HG03095 (cell line): ENCODE measurements at regions not wholly inside any gene's neighbourhood (a gene's known extent, or its start where the extent isn't known, plus 50 kb on each side); places are given as distances from the start of the nearest gene placed in this dataset.

Source experiments
- ATAC-seq: cut with Tn5 transposase; IDR thresholded peaks from one replicate; pipeline ENCODE4 v1.9.1; 2021; ENCODE audit warnings: moderate library complexity; ENCODE audit not compliant: unreplicated experiment

DNA sequence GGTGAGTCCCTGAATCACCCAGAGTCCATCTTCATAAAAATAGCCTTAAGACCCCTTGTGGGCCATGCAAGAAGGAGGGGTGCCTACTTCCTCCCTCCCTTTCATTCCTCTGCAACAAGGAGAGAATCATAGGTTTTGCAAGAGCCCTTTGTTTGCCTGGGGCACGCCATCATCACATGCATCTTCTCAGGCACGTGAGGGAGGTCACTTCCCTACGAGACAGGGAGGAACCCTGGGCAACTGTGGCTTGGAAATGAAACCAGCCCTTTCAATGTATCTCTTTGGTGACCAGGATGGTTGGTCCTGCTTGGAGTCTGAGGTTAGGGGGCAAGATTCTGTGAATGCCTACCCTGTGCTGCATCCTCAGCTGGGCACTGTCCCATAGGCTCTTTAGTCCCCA lies 194.8 kb downstream of the MAFB start:
- no peak for ATAC-seq

DNA sequence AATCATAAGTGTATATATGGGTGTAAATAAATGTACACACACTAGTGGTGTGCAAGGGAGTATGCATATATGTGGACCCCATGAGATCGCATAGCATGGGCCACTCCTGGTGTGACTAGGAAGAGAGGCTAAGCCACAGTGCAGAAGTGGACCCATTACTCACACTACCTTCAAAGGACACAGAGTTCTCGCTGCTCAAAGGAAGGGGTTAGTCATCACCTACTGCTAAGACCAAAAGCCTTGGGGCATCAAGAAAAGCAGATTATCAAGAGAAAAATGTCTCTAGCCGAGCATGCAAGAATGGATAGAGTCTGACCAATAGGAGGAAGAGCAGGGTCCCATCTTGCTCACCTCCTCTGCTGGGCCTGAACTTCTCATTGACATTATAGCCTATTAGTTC lies 195.5 kb downstream of the MAFB start:
- ATAC-seq: no peak

DNA sequence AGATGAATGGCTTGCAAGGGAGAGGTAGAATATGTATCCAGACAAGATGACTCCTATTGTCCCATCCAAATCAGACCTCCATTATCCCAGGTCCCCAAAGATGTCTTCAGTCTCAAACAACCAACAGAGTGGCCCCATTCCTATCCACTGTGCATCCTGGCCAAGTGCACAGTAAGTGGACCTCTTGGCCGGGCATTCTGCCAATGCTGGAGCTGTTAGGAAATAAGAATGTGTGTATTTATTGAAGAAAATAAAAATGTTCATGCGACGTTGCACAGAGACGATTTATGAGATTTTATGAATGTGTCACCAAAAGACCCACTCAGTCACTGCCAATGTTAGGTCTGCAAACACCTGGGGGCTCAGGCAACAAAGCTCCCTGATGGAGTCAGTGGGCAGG lies 196.0 kb downstream of the MAFB start:
- no peak for ATAC-seq

GRCh38 chr20:40491009-40491590 lies 197.9 kb downstream of the MAFB start:
- no peak for ATAC-seq

DNA sequence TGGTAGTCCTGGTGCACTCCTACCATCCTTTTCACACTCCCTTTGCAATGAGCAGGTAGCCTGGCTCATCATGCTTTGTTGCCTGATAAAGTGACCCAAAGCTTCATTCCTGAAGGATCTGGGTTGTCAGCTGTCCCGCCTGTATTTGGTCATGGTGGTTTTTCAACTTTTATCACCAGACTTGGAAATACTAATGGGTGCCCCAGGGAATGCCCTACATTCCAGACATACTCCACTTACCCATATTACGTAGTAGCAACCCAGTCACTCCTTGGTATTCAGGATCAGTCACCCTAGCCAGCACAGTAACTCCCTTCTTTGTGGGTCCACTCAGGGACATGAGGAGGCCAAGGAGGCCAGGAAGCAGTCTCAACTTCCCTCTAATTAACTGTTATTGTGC lies 199.2 kb downstream of the MAFB start:
- no peak for ATAC-seq

DNA sequence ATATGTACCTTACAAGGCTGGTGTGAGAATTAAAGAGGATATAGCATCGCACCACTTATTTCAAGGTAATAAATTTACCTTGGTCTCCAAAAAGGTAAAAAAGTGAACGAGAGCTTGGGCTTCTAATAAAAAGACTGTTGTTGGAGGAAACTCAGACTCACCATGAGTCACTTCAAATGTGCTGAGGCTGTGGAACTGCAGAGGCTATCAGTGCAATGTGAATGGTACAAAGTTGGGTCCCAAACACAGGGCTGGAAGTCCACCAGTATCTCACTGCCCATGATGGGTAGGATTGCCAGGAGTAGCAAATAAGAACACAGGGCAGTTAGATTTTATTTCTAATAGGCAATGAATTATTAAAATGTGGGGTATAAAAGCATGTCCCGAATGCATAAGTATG lies 200.6 kb downstream of the MAFB start:
- ATAC-seq: no peak

DNA sequence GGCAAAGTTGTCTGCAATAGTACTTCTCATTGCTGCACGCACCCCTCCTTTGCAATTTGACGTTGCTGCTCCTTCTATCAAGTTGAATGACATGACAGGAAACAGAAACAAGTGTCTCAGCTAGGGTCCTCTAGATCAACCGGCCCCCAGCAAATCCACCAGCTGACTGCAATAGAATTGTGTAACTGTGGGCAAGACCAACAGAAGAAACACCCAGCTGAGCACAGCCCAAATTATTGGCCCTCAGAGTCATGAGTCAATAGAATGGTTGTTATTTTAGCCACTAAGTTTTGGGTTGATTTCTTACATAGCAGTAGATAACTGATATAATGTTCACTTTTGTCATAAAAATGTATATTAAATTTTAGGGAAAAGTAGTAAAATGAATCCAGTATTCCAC lies 202.7 kb downstream of the MAFB start:
- no peak for ATAC-seq

- ATAC-seq: no peak
Measured at GRCh38 chr20:40481743-40482458, 207.1 kb downstream of the MAFB start.

- ATAC-seq: no peak
Measured at GRCh38 chr20:40481337-40481736, 207.7 kb downstream of the MAFB start.

- ATAC-seq: no peak
Measured at GRCh38 chr20:40477805-40478204, 211.2 kb downstream of the MAFB start.

- no peak for ATAC-seq
Measured at GRCh38 chr20:40476461-40476860, 212.6 kb downstream of the MAFB start.

DNA sequence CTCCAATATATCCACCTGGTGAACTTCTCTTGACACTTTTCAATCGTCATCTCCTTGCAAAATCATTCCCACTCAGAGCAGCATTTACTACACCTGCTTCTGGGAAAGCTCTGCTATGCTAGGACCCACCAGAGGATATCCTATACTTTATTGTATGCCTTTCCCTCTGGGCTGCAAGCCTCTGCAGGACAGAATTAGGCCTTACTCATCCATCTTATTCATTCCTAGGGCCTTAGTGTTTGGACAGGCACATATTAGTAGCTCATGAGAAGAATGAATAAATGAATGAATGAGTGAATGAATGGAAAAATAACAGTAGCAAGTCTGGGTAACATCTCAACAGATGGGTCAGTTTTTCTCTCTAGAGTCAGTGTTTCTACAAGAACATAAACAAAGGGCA lies 216.1 kb downstream of the MAFB start:
- no peak for ATAC-seq

- ATAC-seq: no peak
Measured at GRCh38 chr20:40471261-40471629, 217.8 kb downstream of the MAFB start.

DNA sequence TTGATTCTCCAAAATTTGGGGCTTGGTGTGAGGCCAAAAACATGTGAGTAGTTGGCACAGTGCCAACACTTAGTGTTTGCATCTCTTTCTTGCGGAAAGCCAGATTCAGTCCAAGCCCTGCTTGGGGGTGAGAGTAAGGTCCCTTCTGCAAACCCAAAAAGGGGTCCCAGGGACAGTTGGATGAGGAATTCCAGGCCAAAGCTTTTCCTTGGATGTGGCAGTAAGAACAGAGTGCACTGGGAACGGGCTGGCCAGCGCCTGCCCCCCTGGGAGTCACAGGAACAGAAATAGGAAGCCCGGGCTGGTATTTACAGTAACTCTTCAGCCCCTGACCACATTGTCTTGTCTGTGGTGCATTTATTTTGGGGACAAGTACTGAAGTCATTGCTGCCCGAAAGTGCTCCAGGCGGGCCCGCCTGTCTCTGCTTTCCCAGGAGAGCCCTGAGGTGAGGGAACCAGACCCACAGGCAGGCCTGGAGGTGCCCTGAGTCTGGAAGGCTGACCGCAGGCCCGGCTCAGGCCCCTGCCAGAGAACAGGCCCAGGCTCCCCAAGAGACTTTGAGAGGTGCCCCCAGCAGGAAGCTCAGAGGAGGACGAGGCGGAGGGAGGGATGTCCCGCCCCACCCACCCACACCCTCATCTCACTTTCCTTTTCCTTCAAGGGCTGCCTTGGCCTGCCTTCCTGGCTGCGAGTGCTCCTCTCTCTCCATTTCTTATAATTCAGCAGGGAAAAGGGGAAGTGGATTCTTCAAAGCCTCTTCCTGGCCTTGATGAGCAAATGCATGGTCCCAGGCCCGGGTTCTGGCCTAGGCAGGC lies 218.4 kb downstream of the MAFB start:
- no peak for ATAC-seq

GRCh38 chr20:40468759-40469158 lies 220.3 kb downstream of the MAFB start:
- no peak for ATAC-seq

GRCh38 chr20:40467703-40468411 lies 221.2 kb downstream of the MAFB start:
- ATAC-seq: no peak

- no peak for ATAC-seq
Measured at GRCh38 chr20:40467067-40467466, 222.0 kb downstream of the MAFB start.

GRCh38 chr20:40464731-40465208 lies 224.3 kb downstream of the MAFB start:
- ATAC-seq: no peak

GRCh38 chr20:40463171-40463570 lies 225.9 kb downstream of the MAFB start:
- ATAC-seq: no peak

- ATAC-seq: no peak
Measured at GRCh38 chr20:40462566-40462965, 226.5 kb downstream of the MAFB start.

DNA sequence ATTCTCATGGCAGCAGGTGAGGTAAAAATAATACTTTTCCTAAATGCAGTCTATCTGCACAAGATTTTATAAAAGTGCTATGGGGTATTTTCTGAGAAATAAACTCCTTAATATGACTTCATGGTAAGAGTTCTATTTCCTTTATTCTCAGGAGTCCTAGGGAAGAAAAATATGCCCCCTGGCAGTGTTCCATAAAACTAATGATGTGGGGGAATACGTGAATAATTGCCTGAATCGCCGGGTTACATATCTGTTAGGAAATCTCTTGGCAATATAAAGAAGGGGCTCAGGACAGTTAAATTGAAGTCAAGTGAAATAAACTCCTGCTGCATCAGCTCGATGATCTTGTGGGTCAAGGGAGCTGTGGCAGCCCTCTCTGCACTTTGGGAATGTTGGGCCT lies 229.7 kb downstream of the MAFB start:
- ATAC-seq: no peak
